HepG2 (cell line): ENCODE measurements at regions not wholly inside any gene's neighbourhood (a gene's known extent, or its start where the extent isn't known, plus 50 kb on each side); places are given as distances from the start of the nearest gene placed in this dataset.

Source experiments
- ATAC-seq: fragments of 200-7000 bp; cut with Tn5 transposase; 3 replicates; pipeline ENCODE4 v1.9.1; 2020; ENCODE audit warnings: mild to moderate bottlenecking, moderate library complexity
- BruUV-seq: library from RNA; stranded (reverse); fragments of 400-500 nt; replicated peaks from 2 replicates; lab custom pipeline; 2021; lab: Mats Ljungman, UMichigan
- CTCF ChIA-PET: fragments of 300-600 bp; formaldehyde crosslinking; extraction: SDS; loops from one replicate; lab custom pipeline; 2021; ENCODE audit warnings: low total read pairs, inconsistent platforms, low intra/inter-chr PET ratio; lab: Yijun Ruan, JAX
- POLR2A ChIA-PET: fragments of 350-600 bp; sonication (Branson Sonifier 250); formaldehyde crosslinking; loops from one replicate; lab custom pipeline; 2020; ENCODE audit warnings: antibody characterized with exemption, inconsistent platforms; lab: Yijun Ruan, JAX
- DNase-seq: peaks from one replicate; pipeline ENCODE4 v3.0.0-alpha.2; 2015; ENCODE audit warnings: low spot score
- FAIRE-seq: peaks from 3 replicates; lab custom pipeline; 2011; peaks lifted over from hg19 to GRCh38; lab: Jason Lieb, UNC
- H2AFZ ChIP-seq: one replicate; pipeline ENCODE4 v1.6.1; 2011; ENCODE audit warnings: low read length, inconsistent platforms
- H3K27ac ChIP-seq: fragments of 300-600 bp; 3 replicates; pipeline ENCODE4 v1.8.0; 2011; ENCODE audit warnings: mixed run types, mild to moderate bottlenecking, mixed read lengths, low read length, inconsistent platforms; ENCODE audit not compliant: insufficient read depth; ENCODE audit errors: extremely low read length
- H3K27me3 ChIP-seq, 2 experiments: fragments of 200-600 bp in 1 of 2; 2 replicates in 1 of 2; 3 replicates in 1 of 2; pipeline versions ENCODE4 v1.6.0 to v1.8.0; 2011; ENCODE audit warnings: low read length in 2 of 2, mild to moderate bottlenecking in 2 of 2, moderate library complexity in 2 of 2, inconsistent platforms in 1 of 2; ENCODE audit not compliant: insufficient read depth in 2 of 2, control insufficient read depth in 1 of 2
- H3K36me3 ChIP-seq, 2 experiments: fragments of 200-600 bp in 1 of 2; replicated peaks in 1 of 2; 2 replicates in 1 of 2; 3 replicates in 1 of 2; pipeline versions ENCODE4 v1.5.1 to v1.8.0; 2011; ENCODE audit warnings: low read length in 2 of 2, inconsistent platforms in 1 of 2; ENCODE audit not compliant: insufficient read depth in 2 of 2, control insufficient read depth in 1 of 2
- H3K4me1 ChIP-seq: 2 replicates; pipeline ENCODE4 v1.5.1; 2012; ENCODE audit warnings: low read length, inconsistent platforms; ENCODE audit not compliant: insufficient read depth
- H3K4me2 ChIP-seq: 2 replicates; pipeline ENCODE4 v1.6.0; 2011; ENCODE audit warnings: low read depth, low read length, inconsistent platforms
- H3K4me3 ChIP-seq, 3 experiments: fragments of 200-600 bp in 1 of 3; sonication (generic), shearing (Covaris generic) in 1 of 3; replicated peaks in 1 of 3; 2 replicates each; pipeline ENCODE4 v1.5.1; 2011 to 2016; ENCODE audit warnings: low read length in 3 of 3, inconsistent platforms in 2 of 3, low read depth in 2 of 3, mild to moderate bottlenecking in 2 of 3, control low read depth in 1 of 3, mixed read lengths in 1 of 3; ENCODE audit not compliant: insufficient read depth in 1 of 3
- H3K79me2 ChIP-seq: one replicate; pipeline ENCODE4 v1.6.1; 2011; ENCODE audit warnings: low read length, inconsistent platforms; ENCODE audit not compliant: insufficient read depth
- H3K9ac ChIP-seq: 2 replicates; pipeline ENCODE4 v1.6.0; 2011; ENCODE audit warnings: mild to moderate bottlenecking, low read depth, low read length, inconsistent platforms; ENCODE audit not compliant: insufficient read depth
- H3K9me3 ChIP-seq: 2 replicates; pipeline ENCODE4 v1.5.1; 2012; ENCODE audit warnings: mild to moderate bottlenecking, low read length
- H4K20me1 ChIP-seq: 2 replicates; pipeline ENCODE4 v1.6.0; 2011; ENCODE audit warnings: inconsistent platforms, mild to moderate bottlenecking, low read length, moderate library complexity; ENCODE audit not compliant: insufficient read depth
- AGO2 ChIP-seq: fragments of 200-400 bp; formaldehyde crosslinking; optimal IDR thresholded peaks from 2 replicates; pipeline ENCODE3; 2017; ENCODE audit warnings: mild to moderate bottlenecking, low read depth, low read length, moderate library complexity
- KDM1A ChIP-seq: IDR thresholded peaks from 2 replicates; pipeline ENCODE4 v1.6.1; 2016; ENCODE audit warnings: missing compliant biosample characterization
- SP1 ChIP-seq, 2 experiments: fragments of 450-650 bp in 1 of 2; sonication (generic) in 1 of 2; formaldehyde crosslinking in 1 of 2; IDR thresholded peaks; 2 replicates each; pipeline versions ENCODE4 v1.4.0 to v1.6.1; 2016 to 2020; ENCODE audit warnings: missing genetic modification reagents in 1 of 2
- THAP11 ChIP-seq: IDR thresholded peaks from 2 replicates; pipeline ENCODE4 v1.6.1; 2016; ENCODE audit warnings: missing biosample characterization, missing genetic modification reagents
- ZFY ChIP-seq: sonication (generic); formaldehyde crosslinking; IDR thresholded peaks from 2 replicates; pipeline ENCODE4 v1.4.0; 2020; ENCODE audit warnings: missing genetic modification reagents
- ZNF547 ChIP-seq: sonication (generic); formaldehyde crosslinking; IDR thresholded peaks from 2 replicates; pipeline ENCODE4 v1.5.1; 2020; ENCODE audit warnings: mild to moderate bottlenecking, missing genetic modification reagents
- ZNF619 ChIP-seq: sonication (generic); formaldehyde crosslinking; IDR thresholded peaks from 2 replicates; pipeline ENCODE4 v1.4.0; 2020; ENCODE audit warnings: mild to moderate bottlenecking, missing genetic modification reagents
- ZNF7 ChIP-seq: IDR thresholded peaks from 2 replicates; pipeline ENCODE4 v1.6.1; 2016; ENCODE audit warnings: missing biosample characterization, missing genetic modification reagents
- ZNF775 ChIP-seq: sonication (generic); formaldehyde crosslinking; IDR thresholded peaks from 2 replicates; pipeline ENCODE4 v1.4.0; 2020; ENCODE audit warnings: missing genetic modification reagents, mild to moderate bottlenecking, moderate library complexity, borderline replicate concordance
- in situ Hi-C: cut with HindIII; loops from 2 replicates; pipeline ENCODE4 v1.10.0; 2017; ENCODE audit warnings: low pct_unique_long_range_greater_than_20kb; ENCODE audit not compliant: extremely low pct_ligation_motif_present
- intact Hi-C: fragments of 100-400 bp; cut with micrococcal nuclease; formaldehyde crosslinking; loops from one replicate; pipeline ENCODE4 v1.10.0; 2022; ENCODE audit not compliant: unreplicated experiment
- TF ChIP-seq, protein P1 (sequence below): sonication (generic); formaldehyde crosslinking; IDR thresholded peaks from 2 replicates; pipeline ENCODE4 v1.4.0; 2020; ENCODE audit warnings: missing genetic modification reagents
- TF ChIP-seq, protein P2 (sequence below): sonication (generic); formaldehyde crosslinking; IDR thresholded peaks from 2 replicates; pipeline ENCODE4 v1.4.0; 2020; ENCODE audit warnings: mild to moderate bottlenecking, missing genetic modification reagents, borderline replicate concordance
- TF ChIP-seq, protein P3 (sequence below): sonication (generic); formaldehyde crosslinking; IDR thresholded peaks from 2 replicates; pipeline ENCODE4 v1.4.0; 2020; ENCODE audit warnings: missing genetic modification reagents

GRCh38 chr5:102625468-102625867, 126.7 kb upstream of the SLCO6A1 start:
- in situ Hi-C loops = no loop called here
- H3K4me2 ChIP-seq = no peak overlapping the region
- H4K20me1 ChIP-seq = no peaks in the 10 kb centered on the region
- H3K27me3 ChIP-seq = no peaks in the 10 kb centered on the region; a peak in 1 of 5 replicates
- no peaks in the 10 kb centered on the region for H3K36me3 ChIP-seq
- TF ChIP-seq KDM1A (CRISPR knock-in tag) = no peak
- TF ChIP-seq ZNF547 (CRISPR knock-in tag) = no peak
- no peak for TF ChIP-seq THAP11 (CRISPR knock-in tag)
- TF ChIP-seq, protein P1, sequence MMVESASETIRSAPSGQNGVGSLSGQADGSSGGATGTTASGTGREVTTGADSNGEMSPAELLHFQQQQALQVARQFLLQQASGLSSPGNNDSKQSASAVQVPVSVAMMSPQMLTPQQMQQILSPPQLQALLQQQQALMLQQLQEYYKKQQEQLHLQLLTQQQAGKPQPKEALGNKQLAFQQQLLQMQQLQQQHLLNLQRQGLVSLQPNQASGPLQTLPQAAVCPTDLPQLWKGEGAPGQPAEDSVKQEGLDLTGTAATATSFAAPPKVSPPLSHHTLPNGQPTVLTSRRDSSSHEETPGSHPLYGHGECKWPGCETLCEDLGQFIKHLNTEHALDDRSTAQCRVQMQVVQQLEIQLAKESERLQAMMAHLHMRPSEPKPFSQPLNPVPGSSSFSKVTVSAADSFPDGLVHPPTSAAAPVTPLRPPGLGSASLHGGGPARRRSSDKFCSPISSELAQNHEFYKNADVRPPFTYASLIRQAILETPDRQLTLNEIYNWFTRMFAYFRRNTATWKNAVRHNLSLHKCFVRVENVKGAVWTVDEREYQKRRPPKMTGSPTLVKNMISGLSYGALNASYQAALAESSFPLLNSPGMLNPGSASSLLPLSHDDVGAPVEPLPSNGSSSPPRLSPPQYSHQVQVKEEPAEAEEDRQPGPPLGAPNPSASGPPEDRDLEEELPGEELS (CRISPR knock-in tag) = no peak
- no peak for TF ChIP-seq SP1 (IDR thresholded peaks at IDR 0.05)
- no peak for TF ChIP-seq SP1 (CRISPR knock-in tag; IDR thresholded peaks at IDR 0.05)
- no peak for TF ChIP-seq ZNF7 (CRISPR knock-in tag)
- TF ChIP-seq ZNF775 (CRISPR knock-in tag) = no peak
- no peak for TF ChIP-seq AGO2
- no peak for TF ChIP-seq ZNF619 (CRISPR knock-in tag)
- TF ChIP-seq, protein P2, sequence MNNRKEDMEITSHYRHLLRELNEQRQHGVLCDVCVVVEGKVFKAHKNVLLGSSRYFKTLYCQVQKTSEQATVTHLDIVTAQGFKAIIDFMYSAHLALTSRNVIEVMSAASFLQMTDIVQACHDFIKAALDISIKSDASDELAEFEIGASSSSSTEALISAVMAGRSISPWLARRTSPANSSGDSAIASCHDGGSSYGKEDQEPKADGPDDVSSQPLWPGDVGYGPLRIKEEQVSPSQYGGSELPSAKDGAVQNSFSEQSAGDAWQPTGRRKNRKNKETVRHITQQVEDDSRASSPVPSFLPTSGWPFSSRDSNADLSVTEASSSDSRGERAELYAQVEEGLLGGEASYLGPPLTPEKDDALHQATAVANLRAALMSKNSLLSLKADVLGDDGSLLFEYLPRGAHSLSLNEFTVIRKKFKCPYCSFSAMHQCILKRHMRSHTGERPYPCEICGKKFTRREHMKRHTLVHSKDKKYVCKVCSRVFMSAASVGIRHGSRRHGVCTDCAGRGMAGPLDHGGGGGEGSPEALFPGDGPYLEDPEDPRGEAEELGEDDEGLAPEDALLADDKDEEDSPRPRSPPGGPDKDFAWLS (CRISPR knock-in tag) = no peak
- no peak for TF ChIP-seq ZFY
- TF ChIP-seq, protein P3, sequence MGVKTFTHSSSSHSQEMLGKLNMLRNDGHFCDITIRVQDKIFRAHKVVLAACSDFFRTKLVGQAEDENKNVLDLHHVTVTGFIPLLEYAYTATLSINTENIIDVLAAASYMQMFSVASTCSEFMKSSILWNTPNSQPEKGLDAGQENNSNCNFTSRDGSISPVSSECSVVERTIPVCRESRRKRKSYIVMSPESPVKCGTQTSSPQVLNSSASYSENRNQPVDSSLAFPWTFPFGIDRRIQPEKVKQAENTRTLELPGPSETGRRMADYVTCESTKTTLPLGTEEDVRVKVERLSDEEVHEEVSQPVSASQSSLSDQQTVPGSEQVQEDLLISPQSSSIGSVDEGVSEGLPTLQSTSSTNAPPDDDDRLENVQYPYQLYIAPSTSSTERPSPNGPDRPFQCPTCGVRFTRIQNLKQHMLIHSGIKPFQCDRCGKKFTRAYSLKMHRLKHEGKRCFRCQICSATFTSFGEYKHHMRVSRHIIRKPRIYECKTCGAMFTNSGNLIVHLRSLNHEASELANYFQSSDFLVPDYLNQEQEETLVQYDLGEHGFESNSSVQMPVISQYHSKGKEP (CRISPR knock-in tag) = no peak
- TF ChIP-seq, all 625 proteins: peak for 0
- ChIA-PET CTCF (no interaction called here), POLR2A (no interaction called here)
- Histone ChIP-seq H3K4me1 (no peaks in the 10 kb centered on the region), H3K9ac (no peak overlapping the region), H3K9me3 (no peaks in the 10 kb centered on the region), H3K27ac (no peak overlapping the region), H3K4me3 (no peak overlapping the region), H3K79me2 (no peaks in the 10 kb centered on the region), H2AFZ (no peak overlapping the region)
- intact Hi-C loops = no loop called here
- ATAC-seq (no peak), DNase-seq (no peak), FAIRE-seq (no peak)
- no TSS peak for BruUV-seq
